ENCODE measurements at regions not wholly inside any gene's neighbourhood (a gene's known extent, or its start where the extent isn't known, plus 50 kb on each side); places are given as distances from the start of the nearest gene placed in this dataset.
"Not testable (repeated sequence)": the region's sequence is repeated elsewhere in the genome, so short reads cannot be mapped to it uniquely, and the experiment has no call there.

DNA sequence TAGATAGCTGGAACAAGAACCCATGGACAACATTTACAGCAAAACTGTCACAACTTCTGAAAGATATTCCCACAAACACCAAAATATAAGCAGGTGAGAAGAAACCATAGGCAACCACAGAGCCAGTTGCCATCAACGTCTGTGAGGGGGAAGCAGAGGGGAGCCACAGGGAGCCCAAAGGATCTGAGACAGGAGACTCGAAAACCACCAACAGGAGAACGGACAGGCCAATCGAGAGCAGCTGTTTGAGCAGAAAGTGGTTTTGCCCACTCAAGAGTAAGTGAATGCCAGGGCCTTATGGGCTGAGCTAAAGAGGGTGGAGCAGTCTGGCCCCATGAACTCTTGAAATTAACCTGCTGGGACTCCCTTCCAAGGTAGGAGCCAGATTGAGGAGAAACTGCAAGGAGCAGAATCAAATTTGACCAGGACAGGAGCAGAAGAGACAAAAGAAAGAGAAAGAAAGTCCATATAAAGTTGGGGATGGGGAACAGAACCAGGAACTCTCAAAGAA lies 195.4 kb downstream of the ANKRD60 start:
- no peak for DNase-seq

DNA sequence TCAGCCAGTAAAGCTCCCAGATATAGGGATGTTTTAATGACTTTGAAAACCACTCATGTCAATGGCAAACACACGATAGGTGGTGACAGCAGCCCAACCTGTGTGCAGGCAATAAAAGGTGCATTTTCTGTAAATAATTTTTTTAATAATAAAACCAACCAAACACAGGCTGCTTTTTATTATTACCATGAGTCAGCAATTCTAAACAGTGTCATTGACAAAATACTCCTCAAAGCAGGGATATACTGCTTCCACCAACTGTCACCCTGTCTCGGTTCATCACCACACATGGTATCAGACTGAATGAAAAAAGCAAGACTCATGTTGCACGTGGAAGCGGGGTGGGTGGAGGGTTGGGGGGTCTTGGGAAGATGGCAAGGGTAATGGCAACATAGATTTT lies 195.9 kb downstream of the ANKRD60 start:
- DNase-seq, result no peak

DNA sequence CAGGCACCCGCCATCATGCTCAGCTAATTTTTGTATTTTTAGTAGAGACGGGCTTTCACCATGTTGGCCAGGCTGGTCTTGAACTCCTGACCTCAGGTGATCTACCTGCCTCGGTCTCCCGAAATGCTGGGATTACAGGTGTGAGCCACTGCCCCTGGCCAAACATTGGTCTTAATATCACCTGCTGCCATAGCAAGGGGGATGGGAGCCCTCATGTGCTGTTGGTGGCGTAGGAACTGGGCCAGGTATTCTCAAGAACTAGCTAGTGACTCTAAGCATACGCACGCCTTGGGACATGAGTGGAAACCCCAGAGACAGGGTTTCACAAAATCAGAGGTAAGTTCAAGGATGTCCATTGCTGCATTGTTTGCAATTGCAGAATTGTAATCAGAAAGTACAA lies 197.1 kb downstream of the ANKRD60 start:
- not testable (repeated sequence) for DNase-seq

DNA sequence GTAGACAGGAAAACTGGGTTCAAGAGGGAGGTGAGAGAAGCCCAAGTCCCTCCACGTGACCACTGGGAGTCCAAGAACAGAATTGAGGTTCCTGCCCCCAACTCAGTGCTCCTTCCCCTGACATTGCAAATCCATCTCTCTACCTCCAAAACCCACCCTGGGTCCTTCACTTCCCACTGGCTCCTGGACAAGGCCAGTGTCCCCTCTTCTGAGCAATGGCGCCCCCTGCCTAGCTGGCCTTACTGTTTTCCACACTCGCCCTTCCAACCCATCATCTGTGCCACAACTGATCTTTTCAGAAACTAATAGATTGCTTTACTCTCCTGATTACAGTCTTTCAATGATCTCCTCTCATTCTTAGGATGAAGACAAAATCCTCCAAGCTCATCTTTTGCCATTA lies 200.3 kb downstream of the ANKRD60 start:
- no peak for DNase-seq

DNA sequence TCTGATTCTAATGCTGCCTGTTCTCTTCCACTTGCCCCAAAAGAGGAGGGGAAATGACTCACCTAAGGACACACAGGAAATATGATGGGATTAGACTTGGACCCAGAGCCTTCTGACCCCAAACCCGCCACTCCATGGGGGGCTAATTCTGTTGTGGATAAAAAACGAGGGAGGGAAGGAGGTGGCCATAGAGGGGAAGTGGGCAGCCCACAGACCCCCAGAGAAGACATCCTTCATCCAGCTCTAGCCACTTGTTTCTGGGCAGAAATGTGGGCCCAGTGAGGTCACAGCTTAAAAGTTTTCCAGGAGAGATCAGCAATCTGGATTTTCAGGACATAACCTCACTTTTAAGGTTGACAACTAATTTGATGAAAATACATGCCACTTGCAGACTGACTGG lies 202.1 kb downstream of the ANKRD60 start:
- no peak for DNase-seq

DNA sequence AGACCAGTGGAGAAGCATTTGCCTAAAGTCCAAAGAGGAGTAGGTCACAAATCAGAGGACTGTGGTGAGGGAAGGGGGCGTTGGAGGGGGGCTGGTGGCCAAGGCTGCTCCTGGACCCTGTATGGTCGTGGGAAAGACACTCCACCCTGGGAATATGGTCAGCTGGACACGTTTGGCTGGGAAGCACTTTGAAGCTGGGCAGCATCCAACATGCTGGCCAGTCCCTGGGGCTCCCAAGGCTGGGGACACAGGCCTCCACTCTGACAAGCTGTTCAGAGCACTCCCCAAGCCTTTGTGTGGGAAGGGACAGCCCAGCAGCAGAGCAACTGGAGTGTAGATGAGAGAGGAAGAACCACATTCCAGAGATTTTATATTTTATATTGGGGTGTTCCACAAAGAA lies 203.2 kb downstream of the ANKRD60 start:
- DNase-seq, result no peak

DNA sequence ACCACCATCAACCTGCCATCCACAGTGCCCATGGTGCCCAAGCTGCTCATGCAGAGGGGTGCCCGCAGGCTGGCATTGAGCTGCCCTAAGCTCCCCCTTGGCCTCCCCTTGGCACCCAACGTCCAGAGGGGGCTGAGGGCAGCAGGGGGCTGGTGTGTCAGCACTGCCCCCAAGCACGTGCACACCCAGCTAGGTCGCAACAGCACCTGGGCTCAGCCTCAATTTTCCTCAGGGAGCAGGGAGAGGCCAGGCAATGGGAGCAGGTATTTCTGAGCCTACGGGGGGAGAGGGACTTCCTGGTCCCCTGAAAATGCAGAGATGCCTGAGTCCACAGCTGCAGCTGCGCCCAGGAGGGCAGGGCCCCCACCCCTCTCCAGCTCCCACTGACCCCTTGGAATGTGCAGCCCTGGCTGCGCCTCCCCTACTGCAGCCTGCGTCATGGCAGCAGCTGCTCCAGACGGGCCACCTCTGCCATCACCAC lies 204.2 kb downstream of the ANKRD60 start:
- no peak for DNase-seq

DNA sequence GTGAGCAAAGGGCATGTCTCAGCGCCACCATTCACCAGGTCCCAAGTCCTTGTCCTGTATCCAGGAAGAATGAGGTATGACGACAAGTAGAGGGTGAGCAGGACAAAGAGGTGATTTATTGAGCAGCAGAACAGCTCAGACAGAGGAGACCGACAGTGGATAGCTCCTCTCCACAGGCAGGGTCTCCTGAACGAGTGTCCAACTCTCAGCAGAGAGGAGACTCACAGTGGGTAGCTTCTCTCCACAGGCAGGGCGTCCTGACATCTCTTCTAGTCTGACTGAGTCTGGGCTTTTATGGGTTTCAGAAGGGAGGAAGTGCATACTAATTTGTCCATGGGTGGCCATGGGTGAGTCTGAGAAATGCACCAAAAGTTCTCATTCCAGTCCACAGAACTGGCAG lies 204.7 kb downstream of the ANKRD60 start:
- DNase-seq, result no peak

DNA sequence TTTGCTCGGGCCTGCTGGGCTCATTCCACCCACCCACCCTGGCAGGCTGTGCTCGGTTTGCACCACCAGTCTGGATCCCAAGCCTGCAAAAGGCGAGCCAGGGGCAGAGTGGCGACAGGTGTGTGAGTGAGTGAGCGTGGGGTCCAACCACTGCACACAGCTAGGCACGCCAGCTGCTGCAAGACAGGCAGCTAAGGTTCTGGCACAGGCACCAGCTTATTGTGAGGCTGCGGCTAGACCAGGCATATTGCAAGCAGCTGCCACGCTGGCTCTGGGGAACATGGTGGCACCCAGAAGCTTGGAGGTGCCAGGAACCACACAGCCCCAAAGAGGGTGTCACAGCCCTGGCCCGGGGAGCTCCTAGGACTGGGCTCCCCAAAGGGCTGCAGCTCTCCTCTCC lies 205.1 kb downstream of the ANKRD60 start:
- DNase-seq, result no peak

DNA sequence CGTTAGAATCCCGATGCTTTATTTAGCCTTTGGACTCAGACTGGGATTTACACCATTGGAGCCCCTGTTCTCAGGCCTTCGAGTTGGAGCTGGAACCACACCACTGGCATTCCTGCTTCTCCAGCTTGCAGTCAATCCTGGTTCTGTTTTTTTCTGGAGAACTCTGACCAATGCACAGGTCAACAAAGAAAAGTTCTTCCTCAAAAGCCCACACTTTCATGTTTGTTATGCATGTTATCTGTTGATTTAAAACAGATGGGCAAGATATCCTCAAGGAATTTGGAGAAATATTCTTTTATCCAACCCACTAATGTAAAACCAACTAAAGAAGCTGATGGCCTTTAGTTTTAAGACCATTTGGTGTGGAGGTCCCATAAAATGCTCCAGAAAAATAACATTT lies 205.7 kb downstream of the ANKRD60 start:
- no peak for DNase-seq

DNA sequence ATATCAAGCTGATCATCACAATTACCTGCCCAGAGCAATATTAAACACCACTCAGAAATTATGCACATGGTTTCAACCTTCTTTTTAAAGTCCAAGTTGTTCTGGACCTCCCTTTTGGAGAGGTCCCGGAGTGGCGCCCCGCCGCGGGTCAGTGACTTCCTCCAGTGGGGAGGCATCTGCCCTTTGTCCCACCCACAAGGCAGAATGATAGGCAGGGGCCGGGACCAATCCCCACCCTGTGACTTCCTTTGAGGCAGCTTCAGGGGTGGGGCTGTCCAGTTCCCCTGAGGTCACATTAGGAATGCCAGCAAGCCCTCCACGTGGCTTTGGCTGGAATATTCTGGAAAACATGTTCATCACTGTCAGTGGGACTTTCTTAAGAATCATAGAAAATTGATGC lies 207.0 kb downstream of the ANKRD60 start:
- DNase-seq, result no peak

DNA sequence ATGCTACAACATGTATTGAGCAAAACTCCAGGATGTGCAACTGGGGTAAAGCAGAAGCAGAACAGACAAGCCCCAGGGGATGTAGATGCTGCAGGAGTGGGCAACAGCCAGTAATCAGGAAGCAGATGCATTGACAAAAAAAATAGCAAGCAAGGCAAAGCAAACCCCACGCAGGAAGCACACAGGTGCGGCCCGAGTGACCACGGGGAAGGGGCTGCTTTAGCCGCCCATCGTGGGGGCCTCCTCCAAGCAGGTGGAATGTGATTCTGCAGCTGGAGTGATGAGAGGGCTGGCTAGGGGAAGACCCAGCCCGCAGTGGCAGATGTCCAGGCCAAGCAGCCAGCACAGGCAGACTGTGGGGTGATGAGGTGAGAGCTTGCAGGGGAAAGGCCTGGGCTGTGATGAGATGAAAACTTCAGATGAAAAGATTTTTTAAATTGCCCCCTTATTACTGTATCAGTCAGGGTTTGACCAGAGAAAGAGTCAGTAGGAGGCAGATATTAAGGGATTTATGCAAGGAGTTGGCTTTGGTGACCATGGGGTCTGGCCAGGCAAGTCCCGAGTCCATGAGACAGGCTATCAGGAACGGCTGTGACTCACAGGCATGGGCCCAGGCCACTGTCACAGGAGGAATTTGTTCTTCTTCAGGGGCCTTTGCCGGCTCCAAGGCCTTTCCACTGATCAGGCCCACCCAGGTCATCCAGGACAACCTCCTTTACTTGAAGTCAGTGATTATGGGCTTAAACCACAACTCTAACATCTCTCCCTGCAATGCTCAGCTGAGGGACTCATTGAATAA lies 207.6 kb downstream of the ANKRD60 start:
- DNase-seq, result no peak

DNA sequence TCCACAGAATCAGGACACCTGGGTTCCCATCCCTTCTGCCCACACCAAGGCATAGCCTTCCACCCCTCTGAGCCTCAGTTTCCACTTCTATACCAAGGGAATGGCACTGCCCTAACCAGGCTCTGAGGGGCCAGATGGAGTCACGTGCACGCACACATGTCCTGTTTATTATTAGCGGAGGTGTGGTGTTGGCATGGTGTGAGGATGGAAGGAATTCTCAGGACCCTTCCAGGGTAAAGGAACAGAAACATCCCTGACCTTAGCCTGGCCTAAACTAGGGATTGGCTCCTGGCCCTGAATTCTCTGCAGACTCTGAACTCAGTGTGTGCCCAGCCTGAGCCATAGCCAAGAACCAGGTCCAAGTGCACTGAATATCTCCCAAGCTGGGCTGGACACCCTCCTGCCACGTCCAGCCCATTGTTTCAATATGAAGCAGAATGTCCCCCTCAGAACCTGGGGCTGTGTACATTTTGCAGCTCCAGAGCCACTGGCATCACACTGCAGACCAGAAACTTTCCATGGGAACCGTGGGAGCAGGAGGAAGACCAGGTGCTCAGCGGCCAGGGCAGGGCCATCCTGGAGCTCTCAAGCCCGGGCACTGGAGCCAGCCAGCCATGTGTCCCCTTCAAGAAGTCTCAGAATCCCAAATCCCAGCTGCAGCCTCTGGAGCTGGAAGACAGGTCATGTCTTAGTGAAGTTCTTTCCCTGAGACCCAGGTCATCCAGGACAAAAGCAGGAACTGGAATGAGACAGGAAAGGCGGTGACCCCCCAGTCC lies 208.4 kb downstream of the ANKRD60 start:
- DNase-seq, result no peak

DNA sequence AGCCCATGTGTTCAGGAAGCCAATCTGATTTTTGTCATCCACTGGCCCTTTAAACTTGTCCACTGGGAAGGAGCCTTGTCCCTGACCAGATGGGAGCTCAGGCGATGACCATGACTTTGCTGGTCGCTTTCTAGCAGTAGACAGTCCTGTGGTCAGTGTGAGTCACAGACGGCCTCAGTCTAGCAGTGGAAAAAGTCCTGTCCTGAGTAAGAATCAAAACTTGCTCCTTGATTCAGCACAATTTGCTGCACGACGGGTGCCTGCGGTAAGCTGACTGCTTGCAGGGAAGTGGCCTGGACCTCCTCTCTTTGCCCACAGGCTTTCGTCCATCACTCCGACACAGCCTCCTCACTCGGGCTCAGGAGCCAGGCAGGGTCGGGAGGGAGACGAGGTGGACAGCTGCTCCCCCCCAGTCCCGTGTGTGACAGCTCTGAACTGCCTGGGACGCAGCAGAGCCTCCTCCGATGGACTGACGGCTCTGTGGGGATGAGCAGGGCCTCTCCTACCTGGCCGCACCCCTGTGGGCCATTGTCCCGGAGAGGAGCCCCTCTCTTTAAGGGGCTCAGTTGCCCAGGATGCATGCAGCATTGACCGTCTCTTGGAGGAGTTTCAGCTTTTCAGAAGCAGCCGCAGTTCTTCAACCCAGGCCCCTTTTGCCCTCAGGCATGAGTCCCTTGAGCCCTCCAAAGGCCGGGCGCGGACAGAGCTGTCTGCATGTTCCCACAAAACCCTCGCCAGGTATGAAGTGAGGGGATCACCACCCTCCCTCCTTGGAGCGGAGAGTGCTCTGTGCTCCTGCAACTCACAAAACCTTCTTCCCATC lies 209.2 kb downstream of the ANKRD60 start:
- no peak for DNase-seq

DNA sequence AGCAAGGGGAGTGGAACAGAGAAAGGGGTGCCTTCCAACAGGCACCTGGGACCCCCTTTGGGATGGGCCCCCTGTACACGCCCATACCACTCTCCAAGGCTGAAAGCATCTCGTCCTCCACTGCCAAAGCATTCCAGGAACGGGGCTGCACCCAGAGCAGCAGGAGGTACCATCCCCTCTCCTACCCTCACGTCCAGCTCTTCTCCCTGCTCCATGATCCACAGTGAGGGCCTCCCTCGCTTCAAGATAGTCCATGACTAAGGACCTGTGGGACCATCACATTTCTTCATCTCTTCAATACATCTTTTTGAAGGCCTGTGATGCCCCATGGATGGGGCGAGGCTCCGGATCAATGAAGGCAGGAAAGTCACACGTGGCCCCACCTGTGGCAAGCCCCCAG lies 209.9 kb downstream of the ANKRD60 start:
- no peak for DNase-seq

DNA sequence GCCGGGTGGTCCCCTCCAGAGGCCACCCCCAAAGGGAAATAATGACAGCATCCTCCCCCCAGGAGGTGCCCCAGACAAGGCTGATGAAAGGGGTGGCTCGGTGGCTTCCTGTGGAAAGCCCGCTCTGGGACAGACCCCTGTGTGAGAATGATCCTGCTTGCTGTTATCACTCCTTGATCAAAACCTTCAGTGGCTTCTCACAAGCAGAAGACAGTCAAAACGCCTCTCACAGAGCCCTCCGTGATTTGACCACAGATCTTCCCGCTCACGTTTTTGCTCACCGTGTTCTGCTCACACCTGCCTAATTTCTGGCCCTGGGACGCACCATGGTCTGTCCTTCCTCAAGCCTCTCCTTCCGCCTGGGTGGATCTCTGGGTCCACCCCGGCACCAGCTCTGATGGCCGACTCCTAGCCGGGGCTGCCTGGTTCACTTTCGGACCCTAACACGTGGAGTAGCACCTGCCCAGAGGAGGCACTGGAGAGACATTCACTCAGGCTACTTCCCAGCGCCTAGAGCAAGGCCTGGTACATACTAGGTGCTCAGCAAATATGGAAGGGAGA lies 210.4 kb downstream of the ANKRD60 start:
- no peak for DNase-seq

DNA sequence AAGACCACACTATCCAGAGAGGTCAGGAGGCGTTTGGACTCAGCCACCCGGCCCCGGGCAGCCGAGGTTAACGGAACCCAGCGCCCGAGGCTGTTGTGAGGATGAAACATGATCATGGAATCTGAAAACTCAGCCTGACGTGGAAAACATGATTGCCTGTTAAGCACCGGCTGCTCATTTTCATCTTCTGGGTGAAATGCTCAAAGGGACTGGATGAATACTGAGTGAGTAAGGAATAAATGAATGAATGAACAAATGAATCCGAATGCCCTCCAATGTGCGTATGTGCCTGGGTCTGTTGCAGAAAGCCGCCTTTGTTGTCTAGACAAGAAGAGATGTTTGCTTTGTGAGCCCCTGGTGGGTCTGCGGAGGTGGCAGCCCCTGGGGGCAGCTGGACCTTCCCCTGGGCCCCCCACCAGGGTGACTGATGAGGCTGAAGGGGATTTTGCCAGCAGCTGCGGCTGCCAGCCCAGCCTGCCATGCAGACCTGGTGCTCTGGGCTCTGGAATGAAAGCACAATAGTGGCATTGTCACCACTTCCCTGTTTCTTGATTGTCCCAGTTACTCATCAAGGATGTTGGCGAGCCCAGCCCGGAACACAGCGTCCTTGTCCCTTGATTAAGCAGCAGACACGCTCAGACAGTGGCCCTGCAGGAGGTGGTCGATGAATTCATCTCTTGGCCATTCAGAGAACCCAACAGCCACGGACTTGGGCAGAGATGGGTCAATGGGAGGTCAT lies 211.1 kb downstream of the ANKRD60 start:
- DNase-seq, result no peak

DNA sequence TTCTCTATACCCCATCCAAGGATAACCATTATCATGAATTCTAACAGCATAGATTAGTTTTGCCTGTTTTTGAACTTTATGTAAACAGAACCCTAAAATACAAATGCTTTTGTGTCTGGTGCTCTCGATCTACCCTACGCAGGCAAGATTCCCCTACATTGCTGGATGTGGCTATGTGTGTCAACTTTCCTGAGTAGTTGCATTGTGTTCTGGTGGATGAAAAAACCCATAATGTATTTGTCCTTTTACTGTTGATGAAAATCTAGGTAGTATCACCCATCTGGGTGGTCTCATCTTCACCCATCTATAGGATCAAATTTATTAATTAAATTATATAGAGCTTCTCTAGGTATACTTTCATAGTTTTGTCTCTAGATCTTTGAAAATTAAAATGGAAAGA lies 211.7 kb downstream of the ANKRD60 start:
- DNase-seq, result no peak

DNA sequence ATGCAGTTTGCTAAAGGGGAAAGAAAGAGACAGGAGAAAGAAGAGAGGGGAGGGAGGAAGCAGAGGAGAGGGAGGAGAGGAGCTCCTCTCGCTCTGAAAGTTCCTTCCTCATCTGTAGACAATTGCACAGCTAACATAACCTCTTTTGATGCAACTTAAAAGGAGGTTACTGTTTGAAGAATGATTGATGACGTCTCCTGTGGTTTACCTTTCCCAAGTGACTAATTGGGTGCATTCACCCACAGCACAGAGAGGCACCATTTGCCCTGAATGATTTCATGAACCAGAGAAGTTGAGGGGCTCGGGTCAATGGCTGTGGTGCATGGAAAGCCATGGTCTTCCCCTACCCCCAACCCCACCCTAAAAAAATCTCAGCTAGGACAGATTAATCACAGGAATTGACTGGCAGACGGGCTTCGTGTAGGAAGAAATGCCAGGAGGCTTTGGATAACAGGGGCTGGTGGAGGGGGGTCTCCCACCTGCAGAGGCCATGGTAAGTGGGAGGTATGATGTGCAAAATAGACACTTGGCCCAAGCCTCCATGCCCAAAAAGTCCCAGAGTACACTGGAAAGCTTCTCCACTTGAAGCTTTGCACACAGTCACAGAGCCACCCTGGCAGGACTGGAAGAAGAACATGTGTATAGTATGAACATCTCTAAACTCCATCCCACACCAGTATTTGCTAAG lies 213.7 kb downstream of the ANKRD60 start:
- DNase-seq, result no peak

DNA sequence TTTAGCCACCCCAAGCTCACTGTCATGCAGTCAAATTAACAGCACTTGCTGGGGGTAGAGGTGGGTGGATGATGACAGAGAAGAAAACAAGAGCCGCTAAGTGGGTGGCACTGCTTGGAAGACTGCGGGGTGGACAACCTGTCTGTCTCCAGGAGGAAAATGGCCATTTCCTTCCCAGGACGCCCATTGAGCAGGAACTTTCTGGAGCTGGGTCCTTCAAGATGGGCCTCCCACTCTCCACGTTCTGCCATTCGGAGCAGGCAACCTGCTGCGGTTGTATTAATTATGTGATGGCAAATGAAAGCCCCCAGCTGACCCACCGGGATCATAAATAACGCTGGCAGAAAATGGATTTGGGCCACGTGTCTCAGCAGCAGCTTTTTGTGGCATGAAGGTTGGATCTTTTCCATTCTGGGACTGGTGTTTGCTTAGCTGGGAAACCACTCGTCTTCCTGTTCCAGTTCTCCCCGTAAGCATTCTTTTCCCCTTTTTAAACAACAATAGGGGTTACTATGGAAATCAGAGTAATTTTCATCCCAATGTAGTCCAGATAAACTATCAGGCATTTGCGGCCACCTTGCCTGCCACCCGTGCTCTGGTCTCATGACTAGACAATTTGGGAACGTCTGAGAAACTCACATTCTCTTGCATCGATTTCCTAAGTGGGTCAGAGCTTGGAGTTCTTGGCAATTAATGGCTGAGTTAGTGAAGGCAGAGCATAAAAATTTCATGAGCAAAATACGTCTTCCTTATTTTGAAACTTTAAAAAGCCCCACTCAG lies 215.5 kb downstream of the ANKRD60 start:
- no peak for DNase-seq

Data from NCI-H1417 treated with DMSO at 0.1 percent for 48 hours (cell line).